ENCODE measurements at regions not wholly inside any gene's neighbourhood (a gene's known extent, or its start where the extent isn't known, plus 50 kb on each side); places are given as distances from the start of the nearest gene placed in this dataset.

GRCh38 chr4:18294021-18294420, 272.5 kb upstream of the LCORL start:
- TF ChIP-seq CTCF (IDR thresholded peaks at IDR 0.05) (no peak), POLR2AphosphoS5 (IDR thresholded peaks at IDR 0.05) (no peak), EP300 (IDR thresholded peaks at IDR 0.05) (no peak)
